NOMO-1 (cell line): ENCODE measurements at regions not wholly inside any gene's neighbourhood (a gene's known extent, or its start where the extent isn't known, plus 50 kb on each side); places are given as distances from the start of the nearest gene placed in this dataset.

Source experiments
- DNase-seq, 2 experiments: peaks; one replicate each; lab custom pipeline; 2025; ENCODE audit not compliant: unreplicated experiment in 2 of 2; lab: John Stamatoyannopoulos, UW

DNA sequence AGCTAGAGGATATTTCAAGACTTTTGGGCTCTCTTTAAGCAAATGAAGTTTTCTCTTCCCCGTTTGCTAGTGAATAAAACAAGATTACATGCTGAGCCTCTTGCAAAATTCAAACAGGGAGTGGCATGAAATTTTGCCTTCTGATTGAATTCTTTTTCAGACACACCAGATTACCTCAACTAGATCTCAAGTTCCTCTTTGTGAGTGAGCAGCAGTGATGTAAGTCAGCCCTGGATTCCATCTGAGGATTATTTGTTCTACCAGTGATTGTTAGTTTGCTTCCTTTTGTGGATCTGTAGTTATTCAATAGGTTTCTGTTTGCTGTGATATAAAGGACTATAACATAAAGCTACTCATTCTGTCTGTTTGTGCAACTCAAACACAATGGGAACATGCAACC, 407.7 kb downstream of the LMO7 start:
- peak in 1 of 2 experiments; percentile 4 for DNase-seq

- no peak for DNase-seq
These were observed 403.0 kb downstream of the LMO7 start for GRCh38 chr13:76038920-76039716.

- DNase-seq, result no peak
These were observed 400.0 kb downstream of the LMO7 start for GRCh38 chr13:76036176-76036575.

DNA sequence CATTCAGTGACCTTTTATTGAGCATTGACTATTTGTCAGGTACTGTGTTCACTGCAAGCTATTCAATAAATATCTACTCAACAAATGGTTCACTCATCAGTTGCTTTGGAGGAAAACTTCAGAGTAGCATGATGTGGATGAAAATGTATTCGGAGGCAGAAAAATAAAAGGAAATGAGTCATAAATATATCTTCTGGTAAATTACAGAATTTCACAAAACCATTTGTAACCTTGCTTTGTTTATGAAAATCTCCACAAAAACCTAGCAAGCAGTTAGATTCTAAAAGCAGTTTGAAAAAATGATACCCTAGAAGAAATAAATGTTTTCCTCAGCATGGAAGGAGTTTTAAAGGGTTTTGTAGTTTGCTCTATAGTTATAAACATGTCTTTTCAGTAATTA, 399.6 kb downstream of the LMO7 start:
- DNase-seq, result no peak

- DNase-seq, result no peak
These were observed 393.6 kb downstream of the LMO7 start for GRCh38 chr13:76029706-76030105.

- DNase-seq, result no peak
These were observed 393.0 kb downstream of the LMO7 start for GRCh38 chr13:76029088-76029487.

DNA sequence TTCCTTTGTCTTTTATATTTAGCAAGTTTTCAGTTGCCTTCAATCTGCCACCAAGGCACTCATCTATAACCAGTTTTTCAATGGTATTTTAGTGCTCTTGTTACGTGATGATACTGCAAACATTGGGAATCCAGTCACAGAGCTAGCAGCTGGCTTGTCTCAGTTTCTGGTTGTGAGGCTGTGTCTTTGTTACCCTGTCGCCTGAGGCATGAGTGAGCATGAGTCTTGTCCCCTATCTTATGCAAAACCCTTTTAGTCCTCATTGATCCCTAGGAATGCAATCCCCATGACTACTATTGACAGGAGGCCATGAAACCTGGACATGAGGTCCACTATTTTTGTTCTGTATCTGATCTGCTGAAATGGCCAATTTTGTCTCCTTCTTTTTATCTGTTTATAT, 391.0 kb downstream of the LMO7 start:
- no peak for DNase-seq

- DNase-seq, result no peak
These were observed 389.3 kb downstream of the LMO7 start for GRCh38 chr13:76025392-76025791.

- no peak for DNase-seq
These were observed 388.0 kb downstream of the LMO7 start for GRCh38 chr13:76024151-76024550.

GRCh38 chr13:76023652-76024051, 387.5 kb downstream of the LMO7 start:
- no peak for DNase-seq

DNA sequence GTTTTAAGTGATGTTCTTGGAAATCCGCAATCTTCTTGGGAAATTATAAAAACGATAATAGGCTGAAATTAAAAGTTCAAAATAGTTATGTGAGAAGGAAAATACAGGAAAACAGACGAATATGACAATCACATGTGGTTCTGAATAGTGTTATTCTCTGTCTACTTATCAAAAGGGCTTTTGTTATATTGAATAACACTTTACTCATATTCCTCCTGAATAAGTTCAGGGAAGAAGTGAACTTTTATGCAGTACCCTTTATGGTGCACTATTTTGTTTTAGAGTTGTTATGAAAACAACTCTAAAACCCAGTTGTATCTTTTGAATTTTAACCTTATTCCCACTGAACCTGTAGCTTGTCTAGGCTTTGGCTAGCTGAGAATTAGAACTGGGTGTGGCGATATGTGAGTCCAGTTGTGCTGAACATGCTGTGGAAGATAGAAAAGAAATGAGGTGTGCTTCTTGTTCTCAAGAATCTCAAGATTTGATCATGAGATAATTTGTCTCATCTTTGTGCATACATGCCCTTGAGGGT, 384.4 kb downstream of the LMO7 start:
- no peak for DNase-seq

DNA sequence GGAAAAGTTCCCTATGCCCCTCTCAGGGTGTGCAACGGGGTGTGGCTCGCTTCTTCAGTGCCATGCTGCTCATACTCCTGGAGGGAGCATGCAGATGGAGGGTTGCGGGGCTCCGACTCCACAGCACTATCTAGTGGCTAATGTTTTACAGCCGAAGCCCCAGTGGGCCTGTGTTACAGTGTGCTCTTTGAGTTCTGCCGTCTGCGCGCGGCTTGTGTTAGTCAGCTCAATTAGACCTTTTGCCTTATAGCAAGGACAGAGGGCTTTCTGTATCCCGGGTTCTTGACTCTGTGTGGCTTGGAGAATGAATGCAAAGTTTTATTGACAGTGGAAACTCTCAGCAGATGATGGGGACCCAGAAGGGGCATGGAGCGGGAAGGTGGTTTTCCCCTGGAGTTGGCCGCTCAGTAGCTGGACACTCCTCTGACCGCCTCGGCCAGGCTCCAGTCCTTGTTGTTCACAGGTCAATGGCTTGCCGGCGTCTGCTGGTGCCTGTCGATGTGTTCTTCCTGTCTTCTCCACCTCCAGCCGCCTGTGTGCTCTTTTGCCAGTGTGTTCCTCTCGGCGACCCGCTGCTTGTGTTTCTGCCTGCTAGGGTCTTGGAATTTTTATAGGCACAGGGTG, 383.4 kb downstream of the LMO7 start:
- no peak for DNase-seq

- DNase-seq, result no peak
These were observed 381.9 kb downstream of the LMO7 start for GRCh38 chr13:76017861-76018556.

DNA sequence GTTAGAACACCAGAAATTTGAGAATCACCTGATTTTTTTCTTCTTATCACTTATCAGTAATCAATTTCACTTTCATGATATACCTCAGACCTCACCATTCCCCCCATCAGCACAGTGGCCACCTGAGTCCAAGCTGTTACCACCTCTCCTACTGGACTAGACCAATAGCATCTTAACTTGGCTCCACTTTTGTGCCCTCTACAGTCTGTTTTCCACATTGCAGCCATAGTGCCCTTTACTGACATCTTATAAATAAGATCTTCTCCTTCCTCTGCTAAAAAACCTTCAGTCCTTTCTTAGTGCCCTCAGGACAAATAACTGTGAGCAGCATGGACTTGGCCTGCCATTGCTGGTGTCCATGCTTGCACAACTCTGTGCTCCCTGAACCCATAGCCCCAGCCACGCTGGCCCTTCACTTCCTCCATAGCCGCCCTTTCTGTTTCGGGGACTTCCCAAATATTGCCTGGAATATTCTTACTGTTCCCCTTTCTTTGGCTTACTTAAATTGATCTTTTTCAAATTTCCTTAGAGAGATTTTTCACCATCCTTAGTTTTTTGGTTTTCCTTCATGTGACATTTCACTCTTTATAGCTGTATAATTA, 380.8 kb downstream of the LMO7 start:
- DNase-seq, result no peak

DNA sequence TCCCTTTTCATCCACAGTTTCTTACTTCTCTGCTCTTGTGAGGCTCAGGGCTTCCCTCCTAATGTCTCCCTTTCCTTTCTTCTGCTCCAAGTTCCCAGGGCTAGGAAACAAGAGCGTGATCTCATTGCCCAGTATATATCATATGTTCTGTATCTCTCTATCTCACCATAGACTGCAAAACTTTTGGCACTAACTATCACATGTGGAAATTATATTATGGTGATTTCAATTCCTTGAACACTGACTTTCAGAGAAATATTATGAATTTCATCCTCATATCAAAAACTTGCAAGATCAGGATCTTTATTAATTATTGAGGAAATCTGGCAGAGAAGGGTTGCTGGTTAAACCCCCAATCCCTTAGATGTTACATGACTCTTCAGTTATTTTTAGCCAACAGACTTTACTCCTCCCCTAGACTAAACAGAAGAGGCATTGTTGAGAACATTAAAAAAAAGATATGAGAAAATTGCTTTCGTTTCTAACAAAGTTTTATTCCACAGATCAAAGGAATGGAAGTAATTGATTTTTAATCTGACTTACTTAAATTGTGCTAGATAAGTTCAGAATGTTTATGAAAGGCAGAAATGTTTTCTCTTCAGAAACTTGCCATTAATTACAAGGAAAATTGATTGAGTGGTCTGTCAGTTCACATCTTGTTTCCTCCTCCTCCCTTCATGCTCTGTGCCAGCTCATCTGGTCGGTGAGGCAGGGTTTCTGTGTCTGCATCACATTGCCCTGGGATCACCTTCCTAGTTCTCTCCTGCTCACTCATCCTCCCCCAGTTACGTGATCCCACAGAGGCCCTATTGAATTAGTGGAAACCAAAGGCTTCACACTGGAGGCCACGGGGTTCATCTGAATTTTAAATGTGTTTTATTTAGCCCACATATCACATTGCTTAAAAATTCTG, 378.5 kb downstream of the LMO7 start:
- no peak for DNase-seq

DNA sequence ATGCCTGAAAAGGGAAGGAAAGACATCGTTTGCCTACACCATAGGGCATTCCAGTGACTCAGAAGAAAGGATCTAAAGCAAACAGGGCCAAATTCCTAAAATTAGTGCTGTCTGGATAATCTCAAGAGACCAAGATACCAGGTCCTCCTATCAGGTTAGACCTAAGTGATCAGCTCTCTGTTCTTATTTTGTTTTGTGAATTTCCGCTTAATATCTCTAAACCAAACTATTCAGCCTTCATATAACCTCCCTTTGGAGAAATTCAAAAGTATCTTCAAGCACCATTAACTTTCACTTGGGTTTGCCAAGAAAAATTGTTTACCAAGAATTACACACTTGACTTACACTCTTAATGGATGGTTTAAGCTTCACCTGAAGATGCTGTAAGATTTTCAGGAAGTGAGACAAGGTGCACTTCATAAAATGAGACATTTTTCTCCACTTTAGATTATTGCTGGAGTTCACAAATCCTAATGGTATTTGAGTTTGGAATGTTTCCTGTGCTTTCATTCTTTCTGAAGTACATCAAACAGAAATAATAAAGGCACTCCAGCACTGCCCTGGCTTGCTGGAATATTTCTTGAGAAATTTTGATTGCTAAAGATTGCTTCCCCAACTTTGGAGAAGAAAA, 376.1 kb downstream of the LMO7 start:
- DNase-seq, result no peak

DNA sequence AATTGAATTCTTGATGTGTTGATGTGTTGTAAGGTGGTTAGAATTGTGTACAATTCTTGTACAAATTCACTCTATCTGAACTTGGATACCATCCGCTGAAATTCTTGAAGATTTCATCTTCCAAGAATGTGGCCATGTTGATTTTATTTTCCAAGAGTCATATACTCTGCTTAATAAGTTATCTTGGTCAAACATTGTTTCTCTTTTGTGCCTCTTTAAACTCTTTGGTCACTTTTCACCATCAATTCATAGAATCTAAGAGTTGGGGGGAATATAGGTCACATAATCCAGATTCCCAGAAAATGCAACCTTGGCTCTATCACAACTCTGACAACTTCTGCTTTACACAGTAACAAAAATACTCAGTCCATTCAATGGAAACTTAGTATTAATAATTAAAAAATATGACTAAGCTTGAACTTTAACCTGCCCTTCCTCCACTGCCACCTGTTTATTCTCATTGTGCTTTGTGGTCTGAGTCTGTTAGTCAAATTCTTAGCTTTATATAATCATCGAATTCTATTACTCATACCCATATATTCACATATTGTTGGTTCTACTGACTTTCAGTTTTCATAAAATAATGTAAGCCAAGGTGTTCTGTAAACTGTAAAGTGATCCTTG, 373.2 kb downstream of the LMO7 start:
- no peak for DNase-seq

GRCh38 chr13:76004416-76004815, 368.3 kb downstream of the LMO7 start:
- DNase-seq, result no peak

GRCh38 chr13:76000131-76000530, 364.0 kb downstream of the LMO7 start:
- DNase-seq, result no peak
